Lung (tissue), 11 donors: ENCODE measurements at regions not wholly inside any gene's neighbourhood (a gene's known extent, or its start where the extent isn't known, plus 50 kb on each side); places are given as distances from the start of the nearest gene placed in this dataset.

ENCODE experiments used
- ATAC-seq: fragments of 200-7000 bp; cut with Tn5 transposase; one replicate; pipeline ENCODE4 v1.9.1; 2020; ENCODE audit warnings: moderate number of reproducible peaks; ENCODE audit not compliant: insufficient read depth, low FRiP score
- DNase-seq, 3 donors: peaks; one replicate each; pipeline ENCODE4 v3.0.0-alpha.2; 2013 to 2017
- H3K27ac ChIP-seq, 2 donors: one replicate each; pipeline ENCODE4 v1.5.1; 2013; ENCODE audit warnings: mild to moderate bottlenecking in 2 of 2, moderate library complexity in 2 of 2, control low read depth in 1 of 2, inconsistent platforms in 1 of 2, low read depth in 1 of 2, low read length in 1 of 2
- H3K27me3 ChIP-seq, 3 donors: one replicate each; pipeline ENCODE4 v1.5.1; 2013; ENCODE audit warnings: low read length in 2 of 3; ENCODE audit not compliant: control insufficient read depth in 3 of 3, insufficient read depth in 3 of 3
- H3K36me3 ChIP-seq, 4 donors: one replicate each; pipeline ENCODE4 v1.5.1; 2013; ENCODE audit warnings: low read length in 4 of 4, mild to moderate bottlenecking in 1 of 4, moderate library complexity in 1 of 4; ENCODE audit not compliant: control insufficient read depth in 4 of 4, insufficient read depth in 4 of 4
- H3K4me1 ChIP-seq, 5 donors: one replicate each; pipeline ENCODE4 v1.5.1; 2013; ENCODE audit warnings: low read length in 5 of 5, mild to moderate bottlenecking in 2 of 5, moderate library complexity in 1 of 5; ENCODE audit not compliant: control insufficient read depth in 5 of 5, insufficient read depth in 5 of 5
- H3K4me3 ChIP-seq: one replicate; pipeline ENCODE4 v1.5.1; 2013; ENCODE audit warnings: mild to moderate bottlenecking, control low read depth, moderate library complexity
- H3K9ac ChIP-seq, 2 donors: one replicate each; pipeline ENCODE4 v1.5.1; 2013; ENCODE audit warnings: low read length in 2 of 2, control low read depth in 1 of 2; ENCODE audit not compliant: insufficient read depth in 1 of 2
- H3K9me3 ChIP-seq, 4 donors: one replicate each; pipeline ENCODE4 v1.5.1; 2013; ENCODE audit warnings: low read length in 3 of 4, mild to moderate bottlenecking in 1 of 4, moderate library complexity in 1 of 4; ENCODE audit not compliant: control insufficient read depth in 4 of 4, insufficient read depth in 3 of 4
- CTCF ChIP-seq: IDR thresholded peaks from 2 replicates; pipeline ENCODE4 v1.5.1; 2012; ENCODE audit warnings: mild to moderate bottlenecking; ENCODE audit errors: control extremely low read depth, extremely low read depth
- WGBS, 2 donors: extraction: QIAGEN DNeasy Blood & Tissue Kit; methylation state at CpG; one replicate each; pipeline ENCODE4 v1.1.7; 2013; 5-methylcytosine and 5-hydroxymethylcytosine counted together
- donor health status: control.
- donor health status: control.
- donor health status: Bipolar disorder and iron deficiency.
- donor health status: healthy.
- donor health status: DM: yes; HTN: yes; CAD: no.

- no peak overlapping the region for H3K27ac ChIP-seq
- H3K9ac ChIP-seq = no peak overlapping the region
- H3K36me3 ChIP-seq = no peaks in the 10 kb centered on the region
- H3K27me3 ChIP-seq = no peaks in the 10 kb centered on the region
- no peaks in the 10 kb centered on the region for H3K4me1 ChIP-seq
- TF ChIP-seq CTCF = no peak
- H3K4me3 ChIP-seq = no peak overlapping the region
- WGBS, 2 donors = 74 to 75% methylated on average over 3 of the region's 3 CpGs
- ATAC-seq (no peak), DNase-seq (no peak)
- H3K9me3 ChIP-seq = no peaks in the 10 kb centered on the region
These were observed 220.4 kb upstream of the HTR2A start for GRCh38 chr13:47117268-47117667.

DNA sequence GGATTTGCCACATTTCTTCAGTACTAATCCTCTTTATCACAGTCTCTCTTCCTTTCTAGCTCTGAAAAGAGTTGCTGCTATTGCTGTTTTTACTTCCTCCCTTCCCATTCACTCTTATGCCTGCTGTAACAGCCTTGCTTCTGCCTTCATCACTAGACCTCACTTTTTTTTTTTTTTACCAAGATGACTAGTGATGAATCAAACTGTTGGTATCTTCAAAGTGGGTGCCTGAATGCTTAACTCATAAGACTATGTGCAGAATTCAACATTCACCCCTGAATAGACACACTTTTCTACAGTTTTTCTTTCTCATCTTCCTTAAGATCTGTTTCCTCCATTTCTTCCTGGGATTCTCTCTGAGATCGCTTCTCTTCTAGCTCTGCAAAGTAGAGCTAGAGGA lies 217.2 kb upstream of the HTR2A start:
- no peak overlapping the region for H3K4me3 ChIP-seq
- ATAC-seq (no peak), DNase-seq (no peak)
- no peaks in the 10 kb centered on the region for H3K27me3 ChIP-seq
- WGBS, 2 donors = 89 to 91% methylated on average over 1 of the region's 1 CpG
- no peak for TF ChIP-seq CTCF
- no peak overlapping the region for H3K27ac ChIP-seq
- H3K36me3 ChIP-seq = no peaks in the 10 kb centered on the region
- H3K9me3 ChIP-seq = no peaks in the 10 kb centered on the region
- H3K4me1 ChIP-seq = no peaks in the 10 kb centered on the region
- H3K9ac ChIP-seq = no peak overlapping the region

DNA sequence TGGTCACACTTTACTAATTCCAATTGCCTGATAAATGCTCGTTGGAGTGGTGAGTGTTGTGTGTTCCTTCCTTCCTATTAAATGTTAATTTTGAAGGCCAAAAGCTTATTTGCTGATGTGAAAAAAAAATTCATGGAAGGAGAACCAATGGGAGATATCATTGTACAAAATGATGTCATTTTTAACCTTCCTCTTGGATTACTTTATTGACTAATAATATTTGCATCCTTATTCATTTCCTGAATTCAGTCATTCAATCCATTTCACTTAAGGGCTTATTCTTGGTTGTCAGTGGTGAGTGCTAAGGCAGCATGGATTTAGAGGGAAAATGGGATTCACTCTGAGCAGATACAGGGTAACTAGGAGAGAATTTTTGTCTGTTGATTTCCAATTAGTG lies 216.0 kb upstream of the HTR2A start:
- no peaks in the 10 kb centered on the region for H3K36me3 ChIP-seq
- no peak for DNase-seq
- no peak for ATAC-seq
- WGBS, 2 donors = 61 to 79% methylated on average over 1 of the region's 1 CpG
- no peak overlapping the region for H3K27ac ChIP-seq
- H3K9ac ChIP-seq = no peak overlapping the region
- TF ChIP-seq CTCF = no peak
- H3K4me1 ChIP-seq = no peaks in the 10 kb centered on the region
- no peaks in the 10 kb centered on the region for H3K9me3 ChIP-seq
- no peaks in the 10 kb centered on the region for H3K27me3 ChIP-seq
- H3K4me3 ChIP-seq = no peak overlapping the region

DNA sequence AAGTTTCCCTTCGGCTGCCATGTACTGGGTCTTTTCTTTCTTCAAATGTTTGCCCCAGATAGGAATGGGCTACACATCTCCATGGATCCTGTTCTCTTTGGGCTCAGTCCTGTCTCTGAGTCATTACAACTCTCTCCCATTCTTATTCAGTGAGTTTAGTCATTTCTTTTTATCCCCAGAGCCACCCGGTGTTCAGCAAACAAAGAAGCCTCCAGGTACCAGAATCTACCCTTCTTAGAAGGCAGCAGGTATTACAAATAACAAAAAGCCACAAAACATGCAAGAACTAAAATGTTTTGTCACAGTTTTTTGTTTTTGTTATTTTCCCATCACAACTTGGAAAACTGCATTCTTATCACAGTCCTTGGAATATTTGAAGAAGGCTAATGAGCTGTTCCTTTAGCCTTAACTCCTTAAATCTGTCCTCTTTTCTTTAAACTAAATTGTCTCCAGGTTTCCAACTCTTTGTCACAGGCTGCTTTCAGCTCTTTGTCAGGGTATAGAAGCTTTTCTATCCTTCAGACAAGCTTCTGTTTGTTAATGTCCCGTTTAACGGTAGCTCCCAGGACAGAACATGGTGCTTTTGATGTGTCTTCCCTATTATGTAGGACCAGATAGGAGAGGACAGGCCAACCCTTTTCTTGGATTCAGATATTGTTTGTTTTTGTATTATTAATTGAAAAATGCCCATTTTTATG lies 215.5 kb upstream of the HTR2A start:
- Histone ChIP-seq H3K27me3 (no peaks in the 10 kb centered on the region), H3K4me1 (no peaks in the 10 kb centered on the region), H3K9me3 (no peaks in the 10 kb centered on the region), H3K9ac (no peak overlapping the region), H3K27ac (no peak overlapping the region), H3K36me3 (no peaks in the 10 kb centered on the region), H3K4me3 (no peak overlapping the region)
- DNase-seq = no peak
- WGBS, 2 donors = 84 to 91% methylated on average over 4 of the region's 4 CpGs
- no peak for TF ChIP-seq CTCF
- ATAC-seq = no peak
